ENCODE measurements at regions not wholly inside any gene's neighbourhood (a gene's known extent, or its start where the extent isn't known, plus 50 kb on each side); places are given as distances from the start of the nearest gene placed in this dataset.

GRCh38 chr5:54717870-54718269 lies 200.3 kb downstream of the SNX18 start:
- DNase-seq (ENCODE audit: low spot score), result no peak

DNA sequence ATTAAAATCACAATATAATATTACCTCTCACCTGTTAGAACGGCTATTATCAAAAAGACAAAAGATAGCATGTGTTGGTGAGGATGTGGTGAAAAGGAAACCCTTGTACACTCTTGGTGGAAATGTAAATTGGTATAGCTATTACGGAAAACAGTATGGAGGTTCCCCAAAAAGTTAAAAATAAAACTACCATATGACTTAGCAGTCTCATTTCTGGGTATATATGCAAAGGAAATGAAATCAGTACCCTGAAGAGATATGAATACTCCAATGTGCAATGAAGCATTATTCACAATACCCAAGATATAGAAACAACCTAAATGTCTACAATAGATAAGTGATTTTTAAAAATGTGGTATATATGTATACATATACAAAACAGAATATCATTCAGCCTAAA lies 199.9 kb downstream of the SNX18 start:
- no peak for DNase-seq (ENCODE audit: low spot score)

- no peak for DNase-seq (ENCODE audit: low spot score)
Measured at GRCh38 chr5:54713923-54714581, 196.5 kb downstream of the SNX18 start.

- DNase-seq (ENCODE audit: low spot score), result no peak
Measured at GRCh38 chr5:54709096-54709495, 191.5 kb downstream of the SNX18 start.

GRCh38 chr5:54707841-54708240 lies 190.3 kb downstream of the SNX18 start:
- no peak for DNase-seq (ENCODE audit: low spot score)

DNA sequence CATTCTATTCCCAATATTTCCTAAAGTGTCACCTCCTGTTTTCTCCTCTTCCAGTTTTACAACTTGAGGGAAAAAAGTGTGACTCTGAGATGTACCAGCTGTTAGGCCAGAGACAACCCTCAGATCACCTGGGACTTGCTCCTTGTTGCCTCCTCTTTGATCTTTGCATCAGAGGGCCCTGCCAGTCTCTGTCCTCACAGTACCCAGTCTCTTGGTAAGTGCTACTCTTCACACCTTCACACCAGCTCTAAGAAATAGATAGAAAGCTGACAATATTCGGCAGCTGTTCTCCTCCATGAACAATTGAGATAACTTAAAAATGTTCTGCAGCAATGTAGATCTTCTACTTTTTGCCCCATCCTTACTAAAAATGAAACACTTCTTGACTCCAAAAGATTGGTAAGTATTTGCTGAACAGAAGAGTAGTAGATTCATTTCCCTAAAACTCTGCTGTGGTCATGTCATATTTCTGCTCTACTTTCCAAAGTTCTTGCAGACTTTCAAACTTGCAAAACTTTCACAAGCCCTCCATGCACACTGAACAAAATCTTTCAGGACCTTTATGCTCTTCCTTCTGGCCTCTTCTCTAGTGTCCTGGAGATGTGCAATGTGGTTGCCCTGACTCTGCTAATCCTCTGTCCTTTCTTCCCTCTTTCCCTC lies 188.6 kb downstream of the SNX18 start:
- no peak for DNase-seq (ENCODE audit: low spot score)

DNA sequence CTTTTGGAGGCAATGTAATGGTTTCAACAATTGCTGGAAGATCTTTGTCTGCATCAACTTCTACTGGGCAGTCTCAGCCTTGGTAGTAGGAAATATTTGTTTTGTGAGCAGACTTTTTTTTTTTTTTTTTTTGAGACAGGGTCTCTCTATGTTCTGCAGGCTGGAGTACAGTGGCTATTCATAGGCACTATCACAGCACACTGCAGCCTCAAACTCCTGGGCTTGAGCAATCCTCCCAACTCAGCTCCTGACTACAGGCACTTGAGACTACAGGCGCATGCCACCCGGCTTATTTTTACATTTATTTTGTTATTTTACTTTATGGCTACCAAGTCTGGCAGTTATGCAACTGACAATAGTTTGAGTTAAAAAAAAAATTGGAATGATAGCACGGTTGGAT lies 187.3 kb downstream of the SNX18 start:
- DNase-seq (ENCODE audit: low spot score), result no peak

- no peak for DNase-seq (ENCODE audit: low spot score)
Measured at GRCh38 chr5:54704333-54704732, 186.8 kb downstream of the SNX18 start.

GRCh38 chr5:54703565-54704255 lies 186.2 kb downstream of the SNX18 start:
- DNase-seq (ENCODE audit: low spot score), result no peak

DNA sequence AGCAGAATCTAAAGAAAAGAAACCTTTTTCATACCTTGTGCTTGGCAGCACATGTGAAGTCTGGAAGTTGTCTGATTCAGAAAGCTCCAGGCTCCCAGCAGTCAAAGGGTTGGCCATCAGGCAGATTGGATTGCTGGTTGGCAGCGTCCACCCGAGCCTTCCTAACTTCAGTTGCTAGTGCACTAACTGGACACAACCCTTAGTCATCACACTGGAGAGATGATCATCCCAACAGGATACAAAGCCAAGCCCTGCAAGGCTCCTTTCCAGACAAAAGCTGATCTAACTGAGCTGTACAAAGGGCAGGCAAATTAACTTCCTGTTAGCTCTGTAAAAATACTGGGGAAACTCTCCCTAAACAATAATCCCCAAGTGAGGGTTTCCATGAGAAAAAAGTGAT lies 185.6 kb downstream of the SNX18 start:
- no peak for DNase-seq (ENCODE audit: low spot score)

DNA sequence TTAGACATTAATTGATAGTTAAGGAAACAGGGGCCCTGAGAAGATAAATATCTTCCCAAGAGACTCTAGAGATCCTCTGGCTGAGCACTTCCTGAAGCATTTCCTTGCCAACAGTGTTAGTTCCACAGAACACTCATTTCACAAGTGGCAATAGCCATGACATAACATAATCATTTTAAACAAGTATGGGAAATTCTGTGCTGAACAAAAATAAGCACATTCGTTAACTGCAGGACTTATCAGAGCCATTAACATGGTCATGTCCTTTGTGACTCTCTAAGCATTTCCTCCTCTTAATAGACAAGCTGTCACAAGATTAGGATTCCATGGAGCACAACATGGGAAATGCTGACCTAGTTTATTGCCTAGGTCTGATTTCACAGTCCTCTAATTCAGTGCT lies 184.9 kb downstream of the SNX18 start:
- no peak for DNase-seq (ENCODE audit: low spot score)

DNA sequence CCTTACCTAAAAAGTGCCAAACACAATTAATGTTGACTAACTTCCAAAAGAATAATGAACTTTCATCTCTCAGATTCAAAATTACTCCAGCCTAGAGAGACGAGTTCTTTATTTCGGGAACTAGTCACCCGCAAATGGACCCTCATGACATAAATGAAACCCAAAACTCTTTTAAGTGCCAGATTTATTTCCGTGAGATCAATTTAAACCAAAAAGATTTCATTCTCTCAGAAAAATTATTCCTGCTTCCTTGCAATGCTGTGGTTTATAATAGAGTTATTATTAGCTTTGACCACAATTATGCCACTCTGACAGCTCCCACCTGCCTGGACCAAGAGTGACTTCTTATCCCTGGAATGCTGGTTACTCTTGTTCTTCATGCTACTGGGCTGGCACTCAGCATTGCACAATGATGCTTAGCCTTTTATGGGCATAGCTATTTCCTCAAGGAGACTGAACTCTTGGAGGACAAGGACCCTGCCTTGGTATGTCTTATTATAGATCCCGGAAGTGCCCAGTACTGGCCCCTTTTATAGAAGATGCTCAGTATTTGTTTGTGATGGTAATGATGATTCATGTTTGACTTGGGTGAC lies 183.5 kb downstream of the SNX18 start:
- DNase-seq (ENCODE audit: low spot score), result no peak

- DNase-seq (ENCODE audit: low spot score), result peak; percentile 36
Measured at GRCh38 chr5:54696931-54697330, 179.4 kb downstream of the SNX18 start.

- DNase-seq (ENCODE audit: low spot score), result no peak
Measured at GRCh38 chr5:54696346-54696745, 178.8 kb downstream of the SNX18 start.

DNA sequence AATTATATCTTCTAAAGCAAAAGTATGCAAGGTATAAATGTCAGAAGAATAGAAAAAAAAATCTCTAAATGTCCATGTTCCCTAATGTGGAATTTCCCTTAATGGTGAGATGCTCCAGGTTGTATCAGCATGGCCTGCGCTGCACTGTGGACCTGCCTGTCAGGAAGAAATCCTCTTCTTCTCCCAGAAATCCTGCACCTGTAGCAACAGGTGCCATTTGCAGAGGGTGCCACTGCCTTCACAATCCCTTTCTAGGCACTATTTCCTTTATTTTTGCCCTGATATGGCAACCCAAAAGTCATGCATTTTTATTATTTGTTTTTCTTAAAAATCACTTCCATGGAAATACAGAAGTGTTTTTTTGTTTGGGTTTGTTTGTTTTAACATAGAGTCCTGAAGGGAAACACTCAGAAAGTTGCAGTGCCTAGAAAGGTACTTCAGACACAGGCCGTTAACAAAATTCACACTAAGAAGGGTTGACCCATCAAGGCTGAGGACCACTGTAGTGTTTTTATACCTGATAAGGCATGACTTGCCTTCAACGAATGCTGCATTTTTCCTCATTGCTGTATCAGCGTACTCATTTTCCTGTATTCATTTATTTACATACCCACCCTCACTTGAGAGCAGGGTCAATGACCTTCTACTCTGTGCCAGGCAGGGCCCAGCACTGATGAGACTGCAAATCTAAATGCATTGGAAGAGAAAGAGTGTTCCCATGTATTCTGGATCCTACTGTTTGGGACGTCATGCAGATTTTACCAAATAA lies 177.8 kb downstream of the SNX18 start:
- no peak for DNase-seq (ENCODE audit: low spot score)

- DNase-seq (ENCODE audit: low spot score), result no peak
Measured at GRCh38 chr5:54693936-54694657, 176.5 kb downstream of the SNX18 start.

DNA sequence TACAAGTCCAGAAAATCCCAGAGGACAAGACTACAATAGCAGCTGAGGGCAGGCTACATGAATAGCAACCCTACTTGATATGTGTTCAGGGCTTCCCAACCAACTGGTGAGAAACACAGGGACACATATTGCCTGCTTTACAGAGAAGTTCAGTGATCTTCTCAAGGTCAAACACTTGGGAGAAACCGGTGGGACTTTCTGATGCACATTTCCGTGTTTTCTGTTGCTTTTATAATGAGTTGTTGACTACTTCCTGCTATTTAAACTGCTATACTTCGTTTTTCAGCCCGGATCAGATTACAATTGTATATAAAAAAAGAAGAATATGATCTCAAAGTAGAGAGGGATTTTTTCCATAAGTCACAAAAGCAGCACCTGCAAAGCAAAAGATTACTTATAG lies 175.1 kb downstream of the SNX18 start:
- no peak for DNase-seq (ENCODE audit: low spot score)

GRCh38 chr5:54691656-54692055 lies 174.1 kb downstream of the SNX18 start:
- DNase-seq (ENCODE audit: low spot score), result no peak

GRCh38 chr5:54689411-54690251 lies 172.1 kb downstream of the SNX18 start:
- no peak for DNase-seq (ENCODE audit: low spot score)

- no peak for DNase-seq (ENCODE audit: low spot score)
Measured at GRCh38 chr5:54680998-54681397, 163.4 kb downstream of the SNX18 start.

- DNase-seq (ENCODE audit: low spot score), result no peak
Measured at GRCh38 chr5:54679686-54680085, 162.1 kb downstream of the SNX18 start.
